ENCODE measurements at regions not wholly inside any gene's neighbourhood (a gene's known extent, or its start where the extent isn't known, plus 50 kb on each side); places are given as distances from the start of the nearest gene placed in this dataset.
"Not testable (repeated sequence)": the region's sequence is repeated elsewhere in the genome, so short reads cannot be mapped to it uniquely, and the experiment has no call there.

GRCh38 chr10:3260066-3260834 is 87.7 kb upstream of the PITRM1 start:
- H3K4me3 ChIP-seq (replicated peaks; ENCODE audit: low read depth, low read length): no peak overlapping the region
- no peak for TF ChIP-seq CTCF (IDR thresholded peaks at IDR 0.05; ENCODE audit: low read depth, low read length, missing control alignments)
- DNase-seq (ENCODE audit: extremely low read depth, low read depth): no peak

GRCh38 chr10:3259499-3259898 is 86.9 kb upstream of the PITRM1 start:
- DNase-seq (ENCODE audit: extremely low read depth, low read depth): no peak
- no peak overlapping the region for H3K4me3 ChIP-seq (replicated peaks; ENCODE audit: low read depth, low read length)
- TF ChIP-seq CTCF (IDR thresholded peaks at IDR 0.05; ENCODE audit: low read depth, low read length, missing control alignments): no peak

- no peak for TF ChIP-seq CTCF (IDR thresholded peaks at IDR 0.05; ENCODE audit: low read depth, low read length, missing control alignments)
- no peak overlapping the region for H3K4me3 ChIP-seq (replicated peaks; ENCODE audit: low read depth, low read length)
- DNase-seq (ENCODE audit: extremely low read depth, low read depth): no peak
Measured at GRCh38 chr10:3258394-3258793, 85.8 kb upstream of the PITRM1 start.

- H3K4me3 ChIP-seq (replicated peaks; ENCODE audit: low read depth, low read length): no peak overlapping the region
- DNase-seq (ENCODE audit: extremely low read depth, low read depth): no peak
- TF ChIP-seq CTCF (IDR thresholded peaks at IDR 0.05; ENCODE audit: low read depth, low read length, missing control alignments): no peak
Measured at GRCh38 chr10:3255616-3256015, 83.0 kb upstream of the PITRM1 start.

GRCh38 chr10:3255075-3255474 is 82.5 kb upstream of the PITRM1 start:
- no peak for TF ChIP-seq CTCF (IDR thresholded peaks at IDR 0.05; ENCODE audit: low read depth, low read length, missing control alignments)
- H3K4me3 ChIP-seq (replicated peaks; ENCODE audit: low read depth, low read length): no peak overlapping the region
- DNase-seq (ENCODE audit: extremely low read depth, low read depth): no peak

- H3K4me3 ChIP-seq (replicated peaks; ENCODE audit: low read depth, low read length); DNase-seq (ENCODE audit: extremely low read depth, low read depth): not testable (repeated sequence)
Measured at GRCh38 chr10:3253974-3254373, 81.4 kb upstream of the PITRM1 start.

GRCh38 chr10:3251172-3251571 is 78.6 kb upstream of the PITRM1 start:
- no peak overlapping the region for H3K4me3 ChIP-seq (replicated peaks; ENCODE audit: low read depth, low read length)
- no peak for DNase-seq (ENCODE audit: extremely low read depth, low read depth)
- TF ChIP-seq CTCF (IDR thresholded peaks at IDR 0.05; ENCODE audit: low read depth, low read length, missing control alignments): no peak
